ENCODE measurements at regions not wholly inside any gene's neighbourhood (a gene's known extent, or its start where the extent isn't known, plus 50 kb on each side); places are given as distances from the start of the nearest gene placed in this dataset.

DNA sequence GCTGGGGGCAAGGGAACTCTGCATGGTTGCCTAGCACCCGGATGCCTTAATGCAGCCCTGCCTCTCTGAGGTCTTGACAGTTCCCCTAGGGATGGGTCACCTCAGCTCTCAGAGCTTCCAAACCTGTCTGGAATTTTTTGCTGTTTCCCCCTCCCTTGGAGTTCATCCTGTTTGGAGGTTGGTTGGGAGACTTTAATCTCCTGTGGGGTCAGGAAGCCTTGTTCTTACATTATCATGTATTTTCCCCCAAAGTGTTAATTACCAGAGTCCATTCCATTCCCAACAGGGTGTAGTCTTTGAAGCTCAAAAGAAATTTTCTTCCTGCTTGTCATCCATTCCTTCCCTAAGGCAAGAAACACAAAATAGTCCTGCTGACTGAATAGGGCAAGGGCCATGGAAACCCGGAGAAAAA, 150.3 kb upstream of the SPRY4 start:
- DNase-seq (ENCODE audit: low read depth in 2 of 3, low spot score in 1 of 3), result no peak

DNA sequence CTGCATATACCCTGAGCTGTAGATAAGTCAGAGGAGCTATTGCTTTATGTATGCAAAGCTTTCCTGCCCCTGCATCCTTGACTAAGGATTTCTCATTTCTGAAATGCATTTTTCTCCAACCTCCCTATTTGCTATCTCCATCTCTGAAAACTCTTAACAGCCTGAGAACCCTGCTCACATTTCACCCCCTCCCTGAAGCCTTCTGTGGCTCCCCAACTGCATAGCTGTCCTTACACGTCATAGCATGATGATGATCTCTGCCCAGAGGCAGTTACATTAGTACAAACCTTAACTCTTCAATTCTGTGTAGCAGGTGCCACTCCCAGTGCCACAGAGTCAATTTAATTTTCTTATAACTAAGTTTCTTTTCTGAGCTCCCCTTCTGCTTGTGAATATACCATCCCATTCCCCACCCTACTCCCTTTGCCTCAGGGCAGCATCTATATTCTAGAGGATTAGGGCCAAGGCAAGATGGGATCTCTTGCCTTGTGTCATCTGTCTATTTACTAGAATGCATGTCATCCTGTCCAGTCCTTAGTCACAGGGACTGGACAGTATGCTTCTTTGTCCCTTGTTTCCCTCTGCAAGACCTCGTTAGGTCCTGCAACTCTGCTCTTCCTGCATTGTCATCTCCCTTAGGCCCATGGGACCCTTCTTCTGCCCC, 149.7 kb upstream of the SPRY4 start:
- no peak for DNase-seq (ENCODE audit: low read depth in 2 of 3, low spot score in 1 of 3)

- DNase-seq (ENCODE audit: low read depth in 2 of 3, low spot score in 1 of 3), result no peak
Observed at GRCh38 chr5:142473038-142473437, 148.2 kb upstream of the SPRY4 start.

DNA sequence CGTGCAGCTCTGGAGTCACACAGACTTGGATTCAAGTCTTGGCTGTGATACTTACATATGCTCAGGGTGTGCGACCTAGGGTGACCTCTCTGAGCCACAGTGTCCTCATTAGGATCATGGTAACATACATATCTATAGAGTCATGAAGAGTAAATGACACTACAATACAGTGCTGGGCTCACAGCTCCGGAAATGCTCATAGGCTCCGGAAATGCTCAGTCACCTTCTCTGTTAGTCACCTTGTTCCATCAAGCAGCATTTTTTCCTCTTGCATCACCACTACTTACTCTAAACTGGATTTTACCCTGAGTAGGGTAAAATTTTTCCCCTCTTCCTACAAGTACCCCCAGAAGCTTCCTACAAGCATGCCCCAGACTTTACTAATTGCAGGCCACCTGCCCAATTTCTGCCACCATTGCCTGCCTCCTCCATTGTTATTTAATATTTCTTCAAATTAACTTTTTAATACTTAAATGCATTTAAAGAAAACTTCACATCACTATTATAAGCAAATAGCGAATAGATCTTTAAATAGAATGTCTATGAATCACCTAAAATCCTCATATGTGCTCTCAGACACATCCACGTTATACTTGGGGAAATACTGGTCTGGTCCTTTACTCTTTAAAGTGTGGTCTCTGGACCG, 147.6 kb upstream of the SPRY4 start:
- peak; percentile 11 to 59 (median 42) for DNase-seq (ENCODE audit: low read depth in 2 of 3, low spot score in 1 of 3)

- no peak for DNase-seq (ENCODE audit: low read depth in 2 of 3, low spot score in 1 of 3)
Observed at GRCh38 chr5:142466195-142466971, 141.6 kb upstream of the SPRY4 start.

DNA sequence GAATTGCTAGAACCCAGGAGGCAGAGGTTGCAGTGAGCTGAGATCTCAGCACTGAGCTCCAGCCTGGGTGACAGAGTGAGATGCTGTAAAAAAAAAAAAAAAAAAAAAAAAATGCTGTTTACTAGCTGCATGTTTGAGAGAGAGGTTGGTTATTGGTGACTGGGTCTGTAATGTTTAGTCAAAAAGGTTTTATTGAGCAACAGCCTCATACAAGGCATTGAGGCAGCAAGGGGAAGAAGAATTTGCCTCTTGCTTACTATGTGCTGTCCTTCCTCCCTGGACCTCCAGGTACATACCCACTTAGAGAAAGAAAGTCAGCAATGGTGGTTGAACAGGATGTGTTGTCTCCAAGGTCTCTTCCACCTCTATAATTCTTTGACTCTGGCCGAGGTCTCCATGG, 140.7 kb upstream of the SPRY4 start:
- DNase-seq (ENCODE audit: low read depth in 2 of 3, low spot score in 1 of 3), result no peak

DNA sequence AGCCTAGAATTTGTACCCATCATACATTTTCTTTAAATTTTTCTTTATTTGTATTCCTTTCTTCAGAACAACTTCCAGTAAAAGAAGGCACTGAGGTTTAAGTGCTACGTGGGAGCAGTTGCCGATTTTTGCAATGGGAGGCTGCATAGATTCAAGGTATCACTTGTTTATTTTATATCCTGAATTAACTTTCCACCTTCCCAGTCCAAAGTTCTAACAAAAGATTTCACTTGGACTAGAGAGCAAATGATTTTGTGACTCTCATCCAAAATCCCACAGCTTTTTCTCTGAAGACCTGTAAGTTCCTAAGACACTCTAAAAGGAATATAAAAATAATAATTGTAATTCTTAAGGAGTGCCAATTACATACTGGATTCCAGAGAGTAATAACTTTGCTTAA, 139.1 kb upstream of the SPRY4 start:
- no peak for DNase-seq (ENCODE audit: low read depth in 2 of 3, low spot score in 1 of 3)

GRCh38 chr5:142461028-142461590, 136.3 kb upstream of the SPRY4 start:
- no peak for DNase-seq (ENCODE audit: low read depth in 2 of 3, low spot score in 1 of 3)

- no peak for DNase-seq (ENCODE audit: low read depth in 2 of 3, low spot score in 1 of 3)
Observed at GRCh38 chr5:142459209-142459608, 134.4 kb upstream of the SPRY4 start.

GRCh38 chr5:142455856-142456255, 131.0 kb upstream of the SPRY4 start:
- DNase-seq (ENCODE audit: low read depth in 2 of 3, low spot score in 1 of 3), result no peak

DNA sequence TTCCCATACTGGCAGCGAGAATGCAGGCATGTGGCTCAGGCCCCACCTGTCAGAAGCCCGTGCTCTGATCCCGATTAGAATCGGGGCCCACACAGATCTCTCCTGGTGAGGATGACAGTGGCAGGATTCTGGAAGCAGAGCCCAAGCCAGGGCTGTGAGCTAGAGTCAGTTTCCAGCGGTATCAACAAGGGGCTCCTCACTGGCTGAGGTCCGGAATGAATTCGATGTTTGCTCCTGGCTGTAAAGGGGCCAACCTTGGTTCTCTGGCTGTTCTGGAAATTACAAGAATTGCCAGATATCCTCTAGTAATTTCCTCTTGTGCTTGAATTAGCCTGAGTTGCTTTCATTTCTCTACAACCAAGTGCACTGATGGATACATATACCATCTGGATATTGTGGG, 129.1 kb upstream of the SPRY4 start:
- no peak for DNase-seq (ENCODE audit: low read depth in 2 of 3, low spot score in 1 of 3)

GRCh38 chr5:142450419-142450818, 125.6 kb upstream of the SPRY4 start:
- DNase-seq (ENCODE audit: low read depth in 2 of 3, low spot score in 1 of 3), result no peak

DNA sequence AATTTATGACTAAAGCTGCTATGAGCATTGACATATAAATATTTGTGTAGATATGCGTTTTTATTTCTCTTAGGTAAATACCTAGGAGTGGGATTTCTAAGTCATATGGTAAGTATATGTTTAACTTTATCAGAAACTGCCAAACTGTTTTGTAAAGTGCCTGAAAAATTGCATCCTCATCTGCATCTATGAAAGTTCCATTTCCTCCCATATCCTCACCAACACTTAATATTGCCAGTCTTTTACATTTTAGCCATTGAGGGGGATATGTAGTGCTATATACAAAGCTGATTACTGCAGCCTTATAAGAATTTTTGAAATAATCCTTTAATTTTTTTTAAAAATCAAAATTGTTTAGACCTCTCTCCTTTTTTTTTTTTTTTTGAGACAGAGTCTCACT, 123.1 kb upstream of the SPRY4 start:
- no peak for DNase-seq (ENCODE audit: low read depth in 2 of 3, low spot score in 1 of 3)

- no peak for DNase-seq (ENCODE audit: low read depth in 2 of 3, low spot score in 1 of 3)
Observed at GRCh38 chr5:142446960-142447279, 122.1 kb upstream of the SPRY4 start.

DNA sequence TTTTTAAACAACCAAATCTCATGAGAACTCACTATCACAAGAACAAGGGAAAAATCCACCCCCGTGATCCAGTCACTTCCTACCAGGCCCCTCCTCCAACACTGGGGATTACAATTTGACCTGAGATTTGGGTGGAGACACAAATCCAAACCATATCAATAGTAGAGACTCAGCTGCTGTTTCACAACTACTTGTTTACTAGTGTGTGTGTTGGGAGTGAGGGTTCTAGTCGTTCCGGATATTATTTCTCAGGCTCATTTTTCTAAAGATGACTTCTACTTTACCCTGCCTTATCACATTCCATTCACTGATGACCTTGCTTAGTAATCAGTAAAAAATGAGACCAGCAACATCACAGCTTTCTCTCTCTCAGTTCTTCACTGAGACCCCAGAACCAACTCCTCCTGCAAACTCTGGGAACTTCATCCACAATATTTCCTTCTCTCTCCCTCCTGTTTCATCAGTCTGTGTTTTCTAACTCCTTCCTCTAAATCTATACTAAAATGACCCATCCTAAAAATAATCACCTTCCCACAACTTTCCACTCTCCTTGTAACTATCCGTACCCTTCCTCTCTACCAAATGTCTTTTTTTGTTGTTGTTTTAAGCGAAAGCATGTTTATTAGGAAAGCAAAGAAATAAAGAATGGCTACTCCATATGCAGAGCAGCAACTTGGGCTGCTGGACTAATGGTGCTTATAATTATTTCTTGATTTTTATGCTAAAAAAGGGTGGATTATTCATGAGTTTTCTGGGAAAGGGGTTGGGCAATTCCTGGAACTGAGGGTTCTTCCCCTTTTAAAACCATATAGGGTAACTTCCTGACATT, 121.5 kb upstream of the SPRY4 start:
- DNase-seq (ENCODE audit: low read depth in 2 of 3, low spot score in 1 of 3), result no peak

DNA sequence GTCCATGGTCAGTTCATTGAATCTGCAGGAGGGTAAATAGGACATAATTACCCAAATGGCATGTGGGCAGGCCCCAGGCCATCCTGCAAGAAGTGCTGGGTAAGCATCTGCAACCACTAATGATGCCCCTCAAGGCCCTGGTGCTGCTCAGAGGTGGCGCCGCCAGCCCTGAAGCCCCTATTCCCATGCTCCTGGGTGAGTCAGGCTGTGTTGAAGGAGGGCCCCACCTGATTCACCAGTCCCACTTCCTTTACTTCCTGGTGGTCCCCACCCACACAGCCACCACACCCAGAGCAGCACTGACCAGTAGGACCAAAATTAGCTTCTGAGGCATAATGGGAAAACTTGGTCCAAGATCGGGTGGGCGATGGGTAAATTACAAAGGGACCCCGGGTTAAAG, 120.4 kb upstream of the SPRY4 start:
- DNase-seq (ENCODE audit: low read depth in 2 of 3, low spot score in 1 of 3), result no peak

DNA sequence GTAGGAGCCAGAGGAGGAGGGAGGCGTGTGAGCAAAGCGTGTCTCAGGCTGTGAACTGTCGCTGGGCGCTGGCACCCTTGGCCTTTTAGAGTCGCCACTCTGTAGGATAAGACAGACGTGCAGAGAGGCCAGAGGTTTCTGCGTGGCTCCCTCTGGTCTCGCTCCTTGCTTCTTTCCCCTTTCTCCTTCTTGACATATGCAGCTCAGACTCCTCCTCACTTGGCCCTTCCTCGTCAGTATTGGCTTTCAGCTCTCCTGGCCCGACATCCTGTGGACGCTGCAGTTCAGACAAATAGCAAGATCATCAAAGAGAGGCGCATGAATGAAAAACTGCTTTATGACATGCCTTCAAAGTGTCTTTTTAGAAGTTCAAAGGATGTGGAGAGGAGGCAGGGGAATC, 116.8 kb upstream of the SPRY4 start:
- no peak for DNase-seq (ENCODE audit: low read depth in 2 of 3, low spot score in 1 of 3)

DNA sequence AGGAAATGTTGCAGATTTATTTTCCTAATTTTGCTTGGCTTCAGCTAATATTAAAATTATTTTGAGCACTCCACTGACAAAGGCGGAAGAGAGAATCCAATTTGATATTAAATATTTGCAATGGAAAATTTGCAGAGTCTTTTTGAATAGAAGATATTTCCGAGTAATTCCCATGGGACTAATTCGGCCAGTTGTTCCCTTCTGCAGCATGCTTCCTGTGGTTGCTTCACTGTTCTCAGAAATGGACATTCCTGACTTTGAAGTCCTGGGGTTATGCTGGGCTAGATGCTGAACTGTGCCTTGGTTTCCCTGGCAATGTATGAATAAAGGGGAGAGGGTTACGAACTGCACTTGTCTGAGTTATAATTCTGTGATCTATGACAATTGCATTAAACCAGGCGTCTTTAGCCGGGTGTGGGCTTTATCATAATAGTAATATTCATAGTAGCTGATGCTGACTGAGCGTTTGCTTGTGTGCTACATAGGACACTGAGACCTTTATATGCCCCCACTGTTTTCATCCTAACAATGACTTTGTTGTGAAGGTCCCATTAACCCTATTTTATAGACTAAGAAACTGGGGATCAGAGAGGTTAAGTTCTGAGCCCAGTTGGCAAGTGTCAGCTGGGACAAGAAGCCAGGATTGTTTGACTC, 114.5 kb upstream of the SPRY4 start:
- no peak for DNase-seq (ENCODE audit: low read depth in 2 of 3, low spot score in 1 of 3)

GRCh38 chr5:142438573-142438972, 113.8 kb upstream of the SPRY4 start:
- DNase-seq (ENCODE audit: low read depth in 2 of 3, low spot score in 1 of 3), result no peak

DNA sequence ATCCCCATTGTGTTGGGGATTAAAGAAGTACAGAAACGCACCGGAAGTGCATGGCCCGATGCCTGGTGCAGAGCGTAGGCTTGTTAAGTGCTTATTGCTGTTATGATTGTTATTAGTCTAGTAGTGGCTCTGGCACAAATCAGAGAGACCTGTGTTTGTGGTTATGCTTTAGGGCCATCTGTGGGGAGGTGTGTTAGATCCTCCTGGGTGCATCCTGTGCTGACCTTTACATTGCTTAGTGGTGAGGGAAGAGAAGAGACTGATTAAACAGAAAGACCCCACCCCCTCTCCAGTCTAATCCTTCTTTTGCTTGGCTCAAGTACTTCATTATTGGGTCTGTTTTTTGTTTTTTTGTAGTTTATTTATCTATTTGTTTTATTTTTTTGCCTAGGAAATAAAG, 112.7 kb upstream of the SPRY4 start:
- no peak for DNase-seq (ENCODE audit: low read depth in 2 of 3, low spot score in 1 of 3)
